Fibroblast of lung (primary cell): ENCODE measurements at regions not wholly inside any gene's neighbourhood (a gene's known extent, or its start where the extent isn't known, plus 50 kb on each side); places are given as distances from the start of the nearest gene placed in this dataset.

Experiments
- DNase-seq, 2 donors: peaks; one replicate each; pipeline versions ENCODE4 v3.0.0 to v3.0.0-alpha.2; 2010; ENCODE audit warnings: low read depth in 2 of 2
- H2AFZ ChIP-seq: 2 replicates; pipeline ENCODE4 v1.5.1; 2012; ENCODE audit warnings: low read length, control low read depth, inconsistent platforms
- H3K27ac ChIP-seq: 2 replicates; pipeline ENCODE4 v1.5.1; 2011; ENCODE audit warnings: low read length, control low read depth; ENCODE audit not compliant: insufficient read depth
- H3K27me3 ChIP-seq: 2 replicates; pipeline ENCODE4 v1.5.1; 2011; ENCODE audit warnings: mild to moderate bottlenecking, low read length; ENCODE audit not compliant: control insufficient read depth, insufficient read depth
- H3K36me3 ChIP-seq: 2 replicates; pipeline ENCODE4 v1.5.1; 2011; ENCODE audit warnings: low read length; ENCODE audit not compliant: control insufficient read depth, insufficient read depth
- H3K4me1 ChIP-seq: 2 replicates; pipeline ENCODE4 v1.5.1; 2011; ENCODE audit warnings: low read length; ENCODE audit not compliant: control insufficient read depth, insufficient read depth; ENCODE audit errors: extremely low read depth
- H3K4me2 ChIP-seq: 2 replicates; pipeline ENCODE4 v1.5.1; 2011; ENCODE audit warnings: low read length, control low read depth; ENCODE audit not compliant: insufficient read depth; ENCODE audit errors: extremely low read depth
- H3K4me3 ChIP-seq, 4 experiments: fragments of 200-600 bp in 1 of 4; sonication (generic) in 1 of 4; replicated peaks in 1 of 4; 2 replicates each; pipeline ENCODE4 v1.5.1; 2011 to 2016; ENCODE audit warnings: low read length in 4 of 4, low read depth in 3 of 4, mild to moderate bottlenecking in 3 of 4, control low read depth in 2 of 4, inconsistent platforms in 1 of 4, mixed read lengths in 1 of 4; ENCODE audit not compliant: insufficient read depth in 1 of 4; ENCODE audit errors: control extremely low read depth in 1 of 4
- H3K79me2 ChIP-seq: 2 replicates; pipeline ENCODE4 v1.5.1; 2012; ENCODE audit warnings: mild to moderate bottlenecking, low read length, inconsistent platforms; ENCODE audit not compliant: control insufficient read depth, insufficient read depth
- H3K9ac ChIP-seq: 2 replicates; pipeline ENCODE4 v1.5.1; 2011; ENCODE audit warnings: mild to moderate bottlenecking, low read length, control low read depth; ENCODE audit not compliant: insufficient read depth
- H3K9me3 ChIP-seq: 2 replicates; pipeline ENCODE4 v1.5.1; 2012; ENCODE audit warnings: low read depth, low read length; ENCODE audit not compliant: control insufficient read depth, insufficient read depth
- H4K20me1 ChIP-seq: 2 replicates; pipeline ENCODE4 v1.5.1; 2011; ENCODE audit warnings: low read length; ENCODE audit not compliant: control insufficient read depth, insufficient read depth; ENCODE audit errors: extremely low read depth
- CTCF ChIP-seq, 2 donors: IDR thresholded peaks in 1 of 2; conservative IDR thresholded peaks in 1 of 2; 1 replicate in 1 of 2; 2 replicates in 1 of 2; pipeline ENCODE4 v1.5.1; 2011 to 2012; ENCODE audit warnings: low read length in 2 of 2, control low read depth in 1 of 2, inconsistent platforms in 1 of 2, low read depth in 1 of 2, mild to moderate bottlenecking in 1 of 2
- EZH2 ChIP-seq: IDR thresholded peaks from 2 replicates; pipeline ENCODE4 v1.5.1; 2012; ENCODE audit warnings: low read length, control low read depth, mild to moderate bottlenecking; ENCODE audit errors: missing control alignments

DNA sequence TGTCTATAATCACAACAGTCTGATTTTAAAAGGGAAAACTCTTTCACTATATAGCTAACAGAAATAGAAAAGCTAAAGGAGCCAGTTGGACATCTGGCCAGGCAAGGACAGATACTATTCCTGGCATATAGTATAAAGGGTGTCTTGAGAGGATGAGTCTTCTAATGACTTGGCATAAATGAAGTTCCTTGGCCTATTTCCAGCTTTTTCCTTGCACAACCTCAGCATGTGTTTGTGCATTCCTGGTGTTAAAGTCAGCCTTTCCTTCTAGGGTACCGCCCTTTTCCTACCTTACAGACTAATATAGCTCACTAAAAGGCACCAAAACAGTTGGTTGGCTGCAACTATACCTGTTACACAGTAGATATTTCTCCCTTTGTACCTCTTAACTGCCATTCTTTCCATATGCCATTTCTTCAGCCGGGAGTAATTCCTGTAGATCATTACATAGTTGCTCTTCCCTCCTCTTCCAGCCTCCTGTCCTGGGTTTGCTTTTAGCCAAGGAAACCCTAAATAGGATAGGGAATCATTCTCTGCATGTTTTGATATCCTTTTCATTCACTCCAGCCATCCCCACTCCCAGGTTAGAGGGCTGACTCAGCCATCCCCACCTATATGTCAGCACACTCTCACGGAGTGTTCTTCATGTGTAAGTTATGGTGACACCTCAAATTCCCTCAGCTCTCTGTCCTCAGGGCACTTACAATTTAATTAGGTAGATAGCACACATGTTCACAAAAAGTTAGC is 102.1 kb upstream of the MDFIC start:
- DNase-seq, result peak; percentile 97 to 98
- Histone ChIP-seq H4K20me1 (no peaks in the 10 kb centered on the region), H3K36me3 (no peaks in the 10 kb centered on the region), H3K27ac (peak overlapping the region; percentile 77), H2AFZ (no peak overlapping the region), H3K9ac (no peak overlapping the region), H3K4me1 (peaks cover 11% of the 10 kb centered on the region), H3K4me2 (peak overlapping the region; percentile 65), H3K27me3 (no peaks in the 10 kb centered on the region), H3K9me3 (no peaks in the 10 kb centered on the region), H3K79me2 (no peaks in the 10 kb centered on the region), H3K4me3 (no peak overlapping the region)
- TF ChIP-seq CTCF (conservative IDR thresholded peaks at IDR 0.05 in 1 of 2, IDR thresholded peaks at IDR 0.05 in 1 of 2; ENCODE audit: low read depth in 1 of 2, low read length in 2 of 2) (no peak), EZH2 (no peak)

- Histone ChIP-seq H3K9ac (no peak overlapping the region), H4K20me1 (no peaks in the 10 kb centered on the region), H3K9me3 (no peaks in the 10 kb centered on the region), H3K4me2 (no peak overlapping the region), H3K36me3 (no peaks in the 10 kb centered on the region), H3K4me1 (peaks cover 11% of the 10 kb centered on the region), H3K4me3 (no peak overlapping the region), H3K27me3 (no peaks in the 10 kb centered on the region), H3K27ac (peak overlapping the region; percentile 3), H2AFZ (no peak overlapping the region), H3K79me2 (no peaks in the 10 kb centered on the region)
- peak; percentile 50 to 76 for DNase-seq
- TF ChIP-seq CTCF (conservative IDR thresholded peaks at IDR 0.05 in 1 of 2, IDR thresholded peaks at IDR 0.05 in 1 of 2; ENCODE audit: low read depth in 1 of 2, low read length in 2 of 2), result no peak
- TF ChIP-seq EZH2, result no peak
These were observed 100.6 kb upstream of the MDFIC start for GRCh38 chr7:114821030-114821900.

- Histone ChIP-seq H3K79me2 (no peaks in the 10 kb centered on the region), H3K4me1 (peaks cover 11% of the 10 kb centered on the region), H2AFZ (no peak overlapping the region), H3K27ac (no peak overlapping the region), H3K4me2 (no peak overlapping the region), H3K9ac (no peak overlapping the region), H3K36me3 (no peaks in the 10 kb centered on the region), H3K27me3 (no peaks in the 10 kb centered on the region), H4K20me1 (no peaks in the 10 kb centered on the region), H3K4me3 (no peak overlapping the region), H3K9me3 (no peaks in the 10 kb centered on the region)
- no peak for DNase-seq
- TF ChIP-seq CTCF (conservative IDR thresholded peaks at IDR 0.05 in 1 of 2, IDR thresholded peaks at IDR 0.05 in 1 of 2; ENCODE audit: low read depth in 1 of 2, low read length in 2 of 2) (no peak), EZH2 (no peak)
These were observed 99.8 kb upstream of the MDFIC start for GRCh38 chr7:114822131-114822530.
